ENCODE measurements at regions not wholly inside any gene's neighbourhood (a gene's known extent, or its start where the extent isn't known, plus 50 kb on each side); places are given as distances from the start of the nearest gene placed in this dataset.

DNA sequence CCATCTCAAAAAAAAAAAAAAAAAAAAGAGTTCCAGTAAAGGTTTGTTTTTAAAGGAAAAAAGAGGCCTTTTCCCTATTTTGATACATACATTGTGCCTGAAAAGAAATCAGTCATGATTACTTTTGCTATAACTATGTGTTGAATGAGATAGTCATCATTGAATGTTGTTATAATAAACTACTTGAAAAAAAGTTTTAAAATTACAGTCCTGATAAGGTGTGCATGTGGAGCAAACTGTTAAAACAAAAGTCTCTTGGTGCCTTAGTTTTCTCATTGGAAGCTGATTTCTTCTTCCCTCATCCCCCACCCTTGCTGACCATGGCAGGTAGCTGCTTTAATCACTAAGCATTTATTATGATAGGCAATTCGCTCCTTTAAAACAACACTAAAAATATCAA is 172.3 kb upstream of the TBCA start:
- no peak for DNase-seq (ENCODE audit: low spot score)

DNA sequence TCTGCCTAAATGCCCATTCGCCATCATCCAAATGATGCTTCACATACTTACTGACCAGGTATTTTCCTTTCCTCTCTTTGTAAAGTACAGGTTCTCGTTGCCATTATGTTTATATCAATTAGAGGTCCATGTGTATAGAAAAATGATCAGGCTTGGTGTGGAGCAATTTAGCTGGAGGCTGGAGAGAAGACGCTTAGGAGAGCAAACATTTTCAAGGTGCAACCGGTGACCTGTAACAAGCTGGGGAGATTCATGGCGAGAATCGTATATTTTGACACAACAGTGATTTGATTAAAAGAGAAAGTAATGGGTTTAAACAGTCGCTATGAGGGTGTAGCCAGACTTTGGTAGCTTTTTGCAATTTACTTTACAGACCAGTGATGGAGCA is 170.9 kb upstream of the TBCA start:
- no peak for DNase-seq (ENCODE audit: low spot score)

DNA sequence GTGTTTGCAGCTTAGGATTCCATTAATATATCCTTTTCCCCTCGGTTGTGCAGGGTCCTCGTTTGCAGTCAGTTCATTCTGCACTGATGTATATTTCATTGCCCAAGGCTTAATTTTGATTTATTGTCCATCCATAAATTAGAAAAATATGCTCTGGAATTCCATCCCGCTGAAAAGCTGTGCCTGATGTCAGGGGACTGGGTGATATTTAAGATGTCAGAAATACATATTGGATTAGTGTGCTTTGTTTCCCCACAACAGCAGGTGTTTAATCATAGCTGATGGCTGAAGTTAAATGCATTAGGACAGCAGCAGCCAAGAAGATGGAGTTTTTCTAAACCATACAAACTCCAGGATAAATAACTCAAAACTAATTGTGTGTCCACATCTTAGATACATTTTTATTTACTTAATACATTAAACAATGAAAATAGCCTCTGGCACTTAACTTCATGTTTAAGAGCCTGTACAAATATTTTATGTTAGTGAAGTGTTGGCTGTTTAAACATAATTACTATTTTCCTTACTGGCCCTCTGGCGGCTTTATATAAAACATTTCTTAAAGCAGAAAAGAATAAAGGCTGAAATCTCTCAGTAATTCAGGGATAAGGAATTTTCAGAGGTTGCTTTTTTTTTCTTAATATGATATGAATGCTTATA is 170.4 kb upstream of the TBCA start:
- no peak for DNase-seq (ENCODE audit: low spot score)

DNA sequence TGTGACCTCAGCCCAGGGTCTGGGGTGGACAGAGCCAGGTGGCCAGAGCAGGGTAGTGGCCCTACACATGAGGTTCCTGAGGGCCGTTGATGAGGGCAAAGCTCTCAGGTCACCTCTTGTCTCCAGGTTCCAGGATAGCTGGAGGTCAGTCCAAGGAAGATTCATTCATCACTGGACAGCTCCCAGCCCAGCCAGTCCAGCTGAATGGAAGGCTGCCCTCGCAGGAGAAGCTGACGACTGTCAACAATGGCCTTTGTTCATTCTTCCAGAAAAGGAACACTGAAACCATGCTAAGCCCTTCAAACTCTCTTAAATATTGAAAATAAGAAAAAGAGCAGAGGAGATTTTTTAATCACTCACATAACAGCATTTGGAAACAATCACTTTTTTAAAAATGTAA is 169.7 kb upstream of the TBCA start:
- DNase-seq (ENCODE audit: low spot score) = no peak

DNA sequence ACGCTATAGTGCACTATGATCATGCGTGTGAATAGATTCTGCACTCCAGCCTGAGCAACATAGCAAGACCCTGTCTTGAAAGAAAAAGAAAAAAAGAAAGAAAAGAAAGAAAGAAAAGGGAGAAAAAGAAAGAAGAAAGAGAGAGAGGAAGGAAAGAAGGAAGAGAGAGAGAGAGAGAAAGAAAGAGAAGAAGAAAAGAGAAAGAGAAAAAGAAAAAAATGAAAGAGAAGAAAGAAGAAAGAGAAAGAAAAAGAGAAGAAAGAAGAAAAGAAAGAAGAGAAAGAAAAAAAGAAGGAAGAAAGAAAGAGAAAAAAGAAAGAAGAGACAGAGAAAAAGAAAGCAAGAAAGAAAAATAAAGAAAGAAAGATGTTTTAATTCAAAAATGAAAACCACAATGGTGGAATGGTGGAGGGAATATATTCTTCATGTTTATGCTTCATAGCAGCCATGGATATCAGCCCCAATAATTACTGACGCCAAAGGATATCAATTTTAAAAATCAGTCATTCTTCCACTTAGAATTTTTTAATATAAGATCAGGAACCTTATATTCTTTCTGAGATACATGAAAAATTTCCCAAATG is 168.7 kb upstream of the TBCA start:
- DNase-seq (ENCODE audit: low spot score) = no peak

DNA sequence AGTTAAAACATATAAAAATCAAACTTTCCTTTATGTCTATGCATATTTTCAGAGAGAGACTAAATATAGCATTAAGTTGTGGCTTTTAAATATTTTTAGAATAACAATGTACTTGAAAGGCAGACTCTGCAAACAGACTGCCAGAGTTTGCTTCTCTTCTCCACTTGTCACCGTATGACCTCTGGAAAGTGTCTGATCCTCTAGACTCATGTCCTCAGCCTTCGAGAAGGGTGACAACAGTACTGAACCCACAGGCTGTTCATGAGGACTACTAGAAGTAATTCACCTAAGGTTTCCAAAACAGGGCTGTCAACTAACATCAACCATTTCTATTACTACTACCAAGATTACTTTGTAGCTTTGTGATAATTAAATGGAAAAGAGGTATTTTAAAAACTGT is 167.7 kb upstream of the TBCA start:
- DNase-seq (ENCODE audit: low spot score) = no peak

DNA sequence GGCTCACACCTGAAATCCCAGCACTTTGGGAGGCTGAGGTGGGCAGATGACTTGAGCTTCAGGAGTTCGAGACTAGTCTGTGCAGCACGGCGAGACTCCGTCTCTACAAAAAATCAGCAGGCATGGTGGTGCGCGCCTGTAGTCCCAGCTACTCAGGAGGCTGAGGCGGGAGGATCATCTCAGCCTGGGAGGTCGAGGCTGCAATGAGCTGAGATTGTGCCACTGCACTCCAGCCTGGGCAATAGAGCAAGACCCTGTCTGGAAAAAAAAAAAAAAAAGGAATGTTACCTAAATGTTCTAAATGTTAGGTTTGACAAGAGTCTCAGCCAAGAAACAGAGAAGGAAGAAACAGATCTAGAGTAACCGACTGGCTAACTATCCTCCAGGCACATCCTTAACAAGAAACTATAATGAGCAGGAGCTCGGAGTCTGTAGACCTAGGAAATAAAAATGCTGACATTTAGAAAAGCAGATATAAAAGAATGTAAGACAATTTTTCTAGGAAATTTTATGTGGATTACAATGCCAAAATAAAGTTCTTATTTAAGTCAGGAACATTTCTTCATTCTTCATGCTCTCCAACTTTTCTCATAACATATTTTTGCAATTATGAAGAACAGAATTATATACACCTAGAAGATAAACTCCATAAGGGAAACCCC is 166.6 kb upstream of the TBCA start:
- no peak for DNase-seq (ENCODE audit: low spot score)

DNA sequence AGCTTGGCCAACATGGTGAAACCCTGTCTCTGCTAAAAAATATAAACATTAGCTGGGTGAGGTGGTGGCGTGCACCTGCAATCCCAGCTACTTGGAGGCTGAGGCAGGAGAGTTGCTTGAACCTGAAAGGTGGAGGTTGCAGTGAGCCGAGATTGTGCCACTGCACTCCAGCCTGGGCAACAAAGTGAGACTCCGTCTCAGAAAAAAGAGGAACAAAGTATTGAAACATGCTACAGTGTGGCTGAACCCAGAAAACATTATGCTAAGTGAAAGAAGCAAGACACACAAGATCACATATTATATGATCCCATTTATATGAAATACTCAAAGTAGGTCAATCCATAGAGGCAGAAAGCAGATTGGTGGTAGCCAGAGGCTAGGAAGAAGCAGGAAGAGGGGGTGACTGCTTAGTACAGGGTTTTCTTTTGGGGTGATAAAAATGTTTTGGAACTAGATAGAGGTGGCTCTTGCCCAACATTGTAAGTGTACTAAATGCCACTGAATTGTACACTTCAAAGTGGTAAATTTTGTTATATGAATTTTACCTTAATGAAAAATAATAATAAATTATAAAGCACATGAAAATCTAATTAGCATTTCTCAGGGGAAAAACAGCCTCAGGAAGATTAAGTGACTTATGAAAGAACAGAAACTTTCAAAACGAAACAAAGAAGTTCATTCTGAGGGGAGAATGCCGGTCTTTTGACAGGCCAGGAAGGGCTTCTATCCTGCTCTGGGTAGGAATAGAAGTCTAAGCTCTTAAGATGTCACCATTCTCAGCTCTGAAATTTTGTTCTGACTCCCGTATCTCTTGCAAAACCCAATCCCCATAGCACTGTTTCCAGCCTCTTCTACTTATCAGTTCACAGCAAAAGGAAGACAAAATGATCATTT is 161.1 kb upstream of the TBCA start:
- DNase-seq (ENCODE audit: low spot score) = no peak

DNA sequence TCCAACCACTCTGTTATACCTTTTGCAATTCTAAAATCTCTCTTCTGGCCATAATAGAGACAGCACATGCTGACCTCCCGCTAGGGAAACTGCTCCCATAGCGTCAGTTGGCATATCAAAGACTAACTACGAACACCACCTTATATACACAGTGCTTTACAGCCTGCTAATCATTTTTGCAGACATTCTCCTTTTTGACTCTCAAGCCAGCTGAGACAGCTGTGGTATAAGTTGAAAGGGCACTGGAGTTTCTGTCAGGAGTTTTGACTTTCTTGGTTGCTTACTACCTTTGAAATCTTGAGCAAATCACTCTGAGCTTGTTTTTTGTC is 160.2 kb upstream of the TBCA start:
- no peak for DNase-seq (ENCODE audit: low spot score)

DNA sequence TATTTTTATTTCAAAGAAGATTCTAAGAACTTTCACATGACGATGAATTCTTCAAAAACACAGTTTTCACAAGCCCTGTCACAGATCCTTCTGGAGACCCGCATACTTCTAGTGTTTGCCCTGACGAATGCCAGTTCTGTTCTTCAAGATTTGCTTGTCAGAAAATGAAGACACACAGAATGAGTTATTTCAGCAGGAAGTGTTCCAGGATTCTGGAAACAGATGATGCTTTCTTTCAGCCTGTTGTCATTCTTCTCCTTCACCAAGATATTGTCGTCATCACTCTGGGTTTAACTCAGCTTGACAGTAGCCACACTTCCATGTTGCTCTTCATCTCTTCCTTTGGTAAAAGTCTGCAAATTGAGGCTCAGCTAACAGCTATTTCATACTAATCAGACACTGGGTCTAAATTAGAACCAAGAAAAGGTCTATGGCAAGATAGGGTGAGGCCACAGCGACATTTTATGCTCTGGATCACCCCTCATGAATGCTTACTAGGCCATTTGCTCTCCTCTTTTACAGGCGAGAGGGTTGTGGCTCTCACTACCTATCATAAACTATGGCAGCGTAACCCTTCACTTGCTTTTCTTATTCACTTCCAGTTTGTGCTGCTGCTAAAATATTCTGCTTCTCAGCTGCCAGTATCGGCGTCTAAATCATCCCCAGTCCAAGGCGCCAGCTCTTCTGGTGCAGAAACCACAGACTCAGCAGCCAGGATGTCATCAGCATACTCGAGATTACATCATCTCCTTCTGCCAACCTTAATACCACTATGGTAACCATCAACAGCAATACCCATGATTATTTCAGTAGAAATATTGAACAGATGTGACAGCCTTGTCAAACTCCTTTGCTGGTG is 159.6 kb upstream of the TBCA start:
- no peak for DNase-seq (ENCODE audit: low spot score)

DNA sequence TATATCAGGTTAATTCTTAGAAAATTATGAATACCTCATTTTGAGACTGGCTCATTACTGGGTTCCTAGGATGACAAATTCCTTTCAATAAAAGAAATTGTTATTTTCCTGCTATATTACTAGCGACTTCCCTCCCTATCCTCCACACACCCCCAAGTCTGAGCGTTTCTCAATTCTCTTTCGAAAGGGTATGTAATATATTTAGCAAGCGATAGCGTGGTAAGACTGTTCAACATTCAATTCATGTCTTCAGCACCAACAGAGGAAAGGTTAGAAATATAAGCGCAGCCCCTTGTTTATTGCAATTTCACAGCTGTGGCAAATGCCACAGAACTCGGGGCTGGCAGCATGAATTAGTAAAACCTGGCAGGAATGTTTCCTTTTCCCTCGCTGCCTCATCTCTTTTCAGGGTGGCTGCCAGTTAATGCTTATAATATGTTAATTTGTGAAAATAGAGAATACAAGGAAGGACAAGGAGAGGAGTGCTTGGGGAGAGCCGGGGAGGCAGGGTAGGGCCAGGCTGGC is 152.7 kb upstream of the TBCA start:
- no peak for DNase-seq (ENCODE audit: low spot score)

DNA sequence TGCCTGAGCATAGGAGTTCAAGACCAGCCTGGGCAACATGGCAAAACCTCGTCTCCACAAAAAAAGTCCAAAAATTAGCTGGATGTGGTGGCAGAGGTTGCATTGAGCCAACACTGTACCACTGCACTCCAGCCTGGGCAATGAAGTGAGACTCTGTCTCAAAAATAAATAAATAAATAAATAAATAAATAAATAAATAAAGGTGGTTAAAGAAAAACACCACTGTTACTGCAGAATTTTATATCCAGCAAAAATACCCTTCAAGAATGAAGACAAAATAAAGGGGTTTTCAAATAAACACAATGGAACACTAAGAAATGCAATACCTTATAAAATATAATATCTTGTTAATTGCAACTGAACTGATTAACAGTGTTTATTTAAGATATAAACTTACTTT is 150.2 kb upstream of the TBCA start:
- no peak for DNase-seq (ENCODE audit: low spot score)

DNA sequence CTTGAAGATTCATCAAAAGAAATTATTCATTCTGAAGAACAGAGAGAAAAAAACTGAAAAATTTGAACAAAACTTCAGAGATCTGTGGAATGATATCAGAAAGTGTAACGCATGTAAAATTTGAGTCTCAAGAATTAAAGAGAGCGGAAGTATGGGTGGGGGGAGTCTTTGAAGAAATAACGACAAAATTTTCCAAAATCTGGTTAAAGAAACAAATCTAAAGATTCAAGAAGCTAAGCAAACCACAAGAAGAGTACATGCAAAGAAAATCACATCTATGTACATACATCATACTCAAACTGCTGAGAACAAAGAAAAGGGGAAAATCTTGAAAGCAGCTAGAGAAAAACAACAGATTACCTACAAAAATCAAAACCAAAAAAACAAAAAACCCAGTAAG is 149.4 kb upstream of the TBCA start:
- DNase-seq (ENCODE audit: low spot score) = no peak

DNA sequence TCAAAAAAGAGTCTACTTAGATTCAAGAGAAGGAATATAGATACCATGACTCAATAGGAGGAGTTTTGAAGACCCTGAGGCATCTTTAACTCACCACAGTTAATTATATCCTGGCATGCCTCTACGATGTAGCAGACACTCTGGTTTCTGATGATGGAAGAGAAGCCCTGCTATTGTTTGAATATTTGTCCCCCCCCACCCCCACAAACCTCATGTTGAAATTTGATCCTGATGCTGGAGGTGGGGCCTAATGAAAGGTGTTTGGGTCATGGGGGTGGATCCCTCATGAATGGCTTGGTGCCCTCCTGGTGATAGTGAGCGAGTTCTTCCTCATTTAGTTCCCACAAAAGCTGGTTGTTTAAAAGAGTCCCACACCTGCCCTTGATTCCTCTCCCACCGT is 147.9 kb upstream of the TBCA start:
- no peak for DNase-seq (ENCODE audit: low spot score)

DNA sequence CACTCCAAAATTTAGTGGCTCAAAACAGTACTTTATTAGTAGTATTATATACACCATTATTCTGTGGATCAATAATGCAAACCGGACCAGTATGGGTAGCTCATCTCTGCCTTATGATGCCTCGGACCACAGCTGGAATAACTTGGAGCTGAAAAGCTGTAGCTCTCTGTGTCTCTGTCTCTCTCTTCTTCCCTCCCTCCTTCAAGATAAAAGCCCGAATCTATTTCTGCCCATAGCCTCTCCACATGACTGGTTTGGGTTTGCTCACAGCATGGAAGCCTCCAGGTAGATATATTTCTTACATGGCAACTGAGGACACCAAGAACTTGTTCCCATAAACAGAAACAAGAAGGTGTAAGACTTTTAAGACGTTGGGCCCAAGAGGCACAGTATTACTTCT is 147.5 kb upstream of the TBCA start:
- no peak for DNase-seq (ENCODE audit: low spot score)

DNA sequence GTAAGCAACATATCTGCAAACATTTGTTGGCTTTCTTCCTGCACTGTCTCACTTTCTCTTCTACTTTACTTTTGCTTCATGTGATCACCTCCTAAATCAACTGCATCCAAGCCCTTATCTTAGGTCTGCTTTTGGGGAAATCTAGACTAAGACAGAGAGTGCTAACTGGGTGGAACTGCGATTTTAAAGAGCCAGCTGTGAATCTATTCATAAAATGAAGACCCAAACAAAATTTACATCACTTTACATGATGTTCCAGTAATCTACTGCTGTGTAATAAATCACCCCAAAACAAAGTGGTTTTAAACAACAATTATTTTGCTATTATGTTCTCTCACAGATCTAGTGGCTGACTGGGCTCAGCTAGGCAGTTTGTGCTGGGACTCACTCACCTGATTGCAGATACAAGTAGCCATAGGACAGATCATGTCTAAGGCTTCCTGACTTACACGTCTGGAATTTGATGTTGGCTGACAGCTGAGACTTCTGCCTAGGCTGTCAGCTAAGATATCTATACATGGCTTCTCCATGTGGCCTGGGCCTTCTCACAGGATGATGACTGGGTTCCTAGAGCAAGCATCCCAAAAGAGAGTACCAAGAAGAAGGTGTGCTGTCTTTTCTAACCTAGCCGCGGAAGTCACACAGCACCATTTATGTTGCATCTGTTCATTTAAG is 145.1 kb upstream of the TBCA start:
- no peak for DNase-seq (ENCODE audit: low spot score)

DNA sequence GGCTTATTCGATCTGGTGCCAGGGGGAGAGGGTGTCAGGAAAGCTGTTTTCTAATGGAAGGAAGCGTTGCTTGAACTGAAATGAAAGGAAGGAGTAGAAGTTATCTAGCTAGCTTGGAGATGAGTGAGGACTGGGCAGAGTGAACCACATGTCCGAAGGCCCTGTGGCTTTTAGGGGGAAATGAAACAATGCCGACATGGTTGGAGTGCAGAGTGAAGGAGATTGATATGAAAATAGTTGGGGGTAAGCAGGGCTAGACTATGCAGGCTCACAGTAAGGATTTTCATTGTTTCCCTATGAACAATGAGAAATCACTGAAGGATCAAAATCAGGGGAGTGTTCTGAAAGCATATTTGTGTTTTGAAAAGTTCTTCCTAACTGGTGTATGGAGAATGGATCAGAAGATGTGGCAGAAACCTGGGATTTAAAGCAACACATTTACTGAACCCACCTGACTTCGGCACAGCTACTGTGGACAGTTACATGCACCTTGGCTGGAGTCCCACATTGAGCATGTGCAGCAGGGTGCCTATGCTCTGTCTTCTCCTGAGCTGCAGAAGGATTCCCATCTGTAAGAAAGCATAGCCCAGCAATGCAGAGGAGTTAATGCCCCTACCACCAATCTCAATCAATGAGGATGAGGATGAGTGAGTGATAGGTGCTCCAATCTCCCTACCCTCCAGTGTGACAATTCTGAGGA is 144.4 kb upstream of the TBCA start:
- DNase-seq (ENCODE audit: low spot score) = no peak

DNA sequence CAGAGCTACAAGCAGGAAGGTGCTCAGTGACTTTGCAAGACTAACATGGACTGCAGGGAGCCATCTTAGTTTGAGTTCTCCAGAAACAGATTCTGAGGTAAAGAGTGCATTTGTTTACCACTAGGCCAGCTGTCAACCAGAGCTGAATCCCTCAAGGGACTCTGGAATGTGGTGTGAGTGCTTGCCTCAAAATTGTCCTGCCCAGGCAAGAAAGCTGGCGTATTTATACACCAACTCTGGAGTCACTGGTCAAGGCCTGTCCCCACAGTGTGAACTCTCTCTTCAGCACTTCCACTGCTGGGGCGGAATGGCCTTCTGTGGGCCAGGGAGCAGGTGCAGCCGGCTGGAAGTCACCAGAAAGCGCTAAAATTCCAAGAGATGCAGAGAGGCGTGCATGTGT is 139.2 kb upstream of the TBCA start:
- DNase-seq (ENCODE audit: low spot score) = no peak

DNA sequence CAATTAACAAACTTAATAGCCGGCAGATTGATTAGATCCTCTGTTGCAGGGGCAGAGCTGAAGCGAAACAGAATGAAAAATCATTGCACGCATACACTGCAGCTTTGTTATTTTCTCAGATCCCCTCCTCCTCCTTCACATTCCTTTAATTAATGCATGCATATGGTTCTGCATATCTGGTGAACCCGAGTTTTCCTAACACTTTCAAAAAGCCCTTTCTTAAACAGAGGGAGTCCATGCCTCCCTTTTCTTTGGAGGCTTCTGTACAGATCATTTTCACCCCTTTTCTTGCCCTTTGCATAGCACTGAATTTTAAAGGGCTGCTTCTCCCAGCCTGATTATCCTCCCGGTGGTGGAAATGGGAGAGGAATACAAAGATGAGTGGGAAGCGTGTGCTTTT is 136.6 kb upstream of the TBCA start:
- DNase-seq (ENCODE audit: low spot score) = no peak

DNA sequence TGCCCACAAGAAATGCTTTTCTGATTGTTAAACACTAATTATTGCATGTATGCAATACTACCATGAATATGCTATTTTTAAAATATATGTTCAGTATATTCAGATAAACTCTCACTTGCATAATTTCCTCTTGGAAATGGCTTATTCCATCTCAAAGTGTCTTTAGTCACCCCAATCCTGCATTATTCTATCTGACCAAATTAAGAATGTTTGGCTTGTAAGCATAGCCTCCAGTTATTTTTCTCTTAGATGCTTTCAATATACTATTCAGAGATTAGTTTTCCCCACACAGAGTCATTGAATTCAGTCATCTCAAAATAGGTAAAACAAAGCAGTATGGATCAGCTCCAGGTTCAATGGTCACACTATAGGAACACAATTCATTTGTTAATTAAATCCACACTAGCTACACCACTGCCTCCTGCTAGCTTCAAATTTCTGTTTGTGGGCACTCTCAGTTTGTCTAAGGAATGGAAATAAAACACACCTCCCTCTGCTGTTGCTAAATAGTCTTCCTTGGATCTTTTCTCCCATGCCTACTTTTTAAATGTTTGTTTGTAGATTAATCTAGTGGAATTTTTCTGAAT is 134.6 kb upstream of the TBCA start:
- no peak for DNase-seq (ENCODE audit: low spot score)
